Fibroblast of lung (primary cell): ENCODE measurements at regions not wholly inside any gene's neighbourhood (a gene's known extent, or its start where the extent isn't known, plus 50 kb on each side); places are given as distances from the start of the nearest gene placed in this dataset.
"Not testable (repeated sequence)": the region's sequence is repeated elsewhere in the genome, so short reads cannot be mapped to it uniquely, and the experiment has no call there.

Source experiments
- DNase-seq, 2 donors: peaks; one replicate each; pipeline versions ENCODE4 v3.0.0 to v3.0.0-alpha.2; 2010; ENCODE audit warnings: low read depth in 2 of 2
- H2AFZ ChIP-seq: 2 replicates; pipeline ENCODE4 v1.5.1; 2012; ENCODE audit warnings: low read length, control low read depth, inconsistent platforms
- H3K27ac ChIP-seq: 2 replicates; pipeline ENCODE4 v1.5.1; 2011; ENCODE audit warnings: low read length, control low read depth; ENCODE audit not compliant: insufficient read depth
- H3K27me3 ChIP-seq: 2 replicates; pipeline ENCODE4 v1.5.1; 2011; ENCODE audit warnings: mild to moderate bottlenecking, low read length; ENCODE audit not compliant: control insufficient read depth, insufficient read depth
- H3K36me3 ChIP-seq: 2 replicates; pipeline ENCODE4 v1.5.1; 2011; ENCODE audit warnings: low read length; ENCODE audit not compliant: control insufficient read depth, insufficient read depth
- H3K4me1 ChIP-seq: 2 replicates; pipeline ENCODE4 v1.5.1; 2011; ENCODE audit warnings: low read length; ENCODE audit not compliant: control insufficient read depth, insufficient read depth; ENCODE audit errors: extremely low read depth
- H3K4me2 ChIP-seq: 2 replicates; pipeline ENCODE4 v1.5.1; 2011; ENCODE audit warnings: low read length, control low read depth; ENCODE audit not compliant: insufficient read depth; ENCODE audit errors: extremely low read depth
- H3K4me3 ChIP-seq, 4 experiments: fragments of 200-600 bp in 1 of 4; sonication (generic) in 1 of 4; replicated peaks in 1 of 4; 2 replicates each; pipeline ENCODE4 v1.5.1; 2011 to 2016; ENCODE audit warnings: low read length in 4 of 4, low read depth in 3 of 4, mild to moderate bottlenecking in 3 of 4, control low read depth in 2 of 4, inconsistent platforms in 1 of 4, mixed read lengths in 1 of 4; ENCODE audit not compliant: insufficient read depth in 1 of 4; ENCODE audit errors: control extremely low read depth in 1 of 4
- H3K79me2 ChIP-seq: 2 replicates; pipeline ENCODE4 v1.5.1; 2012; ENCODE audit warnings: mild to moderate bottlenecking, low read length, inconsistent platforms; ENCODE audit not compliant: control insufficient read depth, insufficient read depth
- H3K9ac ChIP-seq: 2 replicates; pipeline ENCODE4 v1.5.1; 2011; ENCODE audit warnings: mild to moderate bottlenecking, low read length, control low read depth; ENCODE audit not compliant: insufficient read depth
- H3K9me3 ChIP-seq: 2 replicates; pipeline ENCODE4 v1.5.1; 2012; ENCODE audit warnings: low read depth, low read length; ENCODE audit not compliant: control insufficient read depth, insufficient read depth
- H4K20me1 ChIP-seq: 2 replicates; pipeline ENCODE4 v1.5.1; 2011; ENCODE audit warnings: low read length; ENCODE audit not compliant: control insufficient read depth, insufficient read depth; ENCODE audit errors: extremely low read depth
- CTCF ChIP-seq, 2 donors: IDR thresholded peaks in 1 of 2; conservative IDR thresholded peaks in 1 of 2; 1 replicate in 1 of 2; 2 replicates in 1 of 2; pipeline ENCODE4 v1.5.1; 2011 to 2012; ENCODE audit warnings: low read length in 2 of 2, control low read depth in 1 of 2, inconsistent platforms in 1 of 2, low read depth in 1 of 2, mild to moderate bottlenecking in 1 of 2
- EZH2 ChIP-seq: IDR thresholded peaks from 2 replicates; pipeline ENCODE4 v1.5.1; 2012; ENCODE audit warnings: low read length, control low read depth, mild to moderate bottlenecking; ENCODE audit errors: missing control alignments

DNA sequence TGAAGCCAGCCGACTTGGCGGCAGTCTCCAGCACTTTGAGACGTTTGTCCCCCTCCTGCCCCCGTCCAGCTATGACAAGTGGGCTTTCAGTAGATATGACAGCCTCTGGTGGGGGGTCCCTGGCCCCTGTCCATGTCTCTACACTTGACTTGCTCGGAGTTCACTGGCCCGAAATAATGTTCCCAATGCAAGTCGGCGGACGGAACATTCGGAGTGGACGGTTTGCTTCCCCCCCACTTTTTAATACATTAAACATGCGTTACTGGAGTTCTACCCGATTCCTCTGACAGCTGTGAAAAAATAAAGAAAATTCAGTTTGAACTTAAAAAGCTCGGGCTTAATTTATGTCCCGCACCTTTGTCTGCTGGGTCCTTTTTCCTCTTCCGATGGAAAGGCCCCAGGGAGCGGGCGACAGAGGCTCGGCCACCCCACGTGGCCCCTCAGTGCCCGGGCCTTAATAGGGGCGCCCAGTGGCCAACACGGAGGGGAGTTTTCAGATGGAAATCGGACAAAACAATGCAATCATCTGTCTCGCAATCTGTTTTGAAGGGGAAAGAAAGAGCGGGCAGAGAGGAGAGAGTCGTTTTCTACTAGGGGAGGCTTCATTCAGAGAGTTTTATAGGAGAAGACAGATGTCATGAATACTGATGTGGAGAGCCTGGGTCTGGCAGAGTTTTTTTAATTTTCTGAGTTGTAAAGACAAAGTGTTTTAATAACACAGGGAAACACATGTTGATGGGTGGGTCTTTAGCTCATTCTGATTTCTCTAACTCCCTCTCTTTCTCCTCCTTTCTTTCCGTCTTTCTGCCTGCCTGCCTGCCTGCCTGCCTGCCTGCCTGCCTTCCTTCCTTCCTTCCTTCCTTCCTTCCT, 50.2 kb downstream of the SMIM38 start:
- Histone ChIP-seq H3K4me2 (no peak overlapping the region), H4K20me1 (no peaks in the 10 kb centered on the region), H3K27ac (no peak overlapping the region), H3K4me3 (no peak overlapping the region), H3K9me3 (no peaks in the 10 kb centered on the region), H2AFZ (no peak overlapping the region), H3K4me1 (no peaks in the 10 kb centered on the region), H3K9ac (no peak overlapping the region), H3K79me2 (no peaks in the 10 kb centered on the region), H3K27me3 (peaks cover 5% of the 10 kb centered on the region), H3K36me3 (no peaks in the 10 kb centered on the region)
- DNase-seq: no peak
- TF ChIP-seq EZH2 (no peak), CTCF (conservative IDR thresholded peaks at IDR 0.05 in 1 of 2, IDR thresholded peaks at IDR 0.05 in 1 of 2; ENCODE audit: low read depth in 1 of 2, low read length in 2 of 2) (no peak)

DNA sequence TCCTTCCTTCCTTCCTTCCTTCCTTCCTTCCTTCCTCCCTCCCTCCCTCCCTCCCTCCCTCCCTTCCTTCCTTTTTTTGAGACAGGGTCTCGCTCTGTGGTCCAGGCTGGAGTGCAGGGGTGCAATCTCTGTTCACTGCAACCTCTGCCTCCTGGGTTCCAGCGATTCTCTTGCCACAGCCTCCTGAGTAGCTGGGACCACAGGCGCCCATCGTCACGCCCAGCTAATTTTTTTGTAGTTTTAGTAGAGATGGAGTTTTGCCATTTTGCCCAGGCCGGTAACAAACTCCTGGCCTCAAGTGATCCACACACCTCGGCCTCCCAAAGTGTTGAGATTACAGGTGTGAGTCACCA, 50.9 kb downstream of the SMIM38 start:
- not testable (repeated sequence) for H3K4me2 ChIP-seq, H3K27ac ChIP-seq, H3K36me3 ChIP-seq

GRCh38 chr11:69207165-69207889, 51.6 kb downstream of the SMIM38 start:
- no peak overlapping the region for H3K4me3 ChIP-seq

More for the DNA sequence above, 50.9 kb downstream of the SMIM38 start:
- DNase-seq, H3K4me3 ChIP-seq, H3K4me1 ChIP-seq, H3K9me3 ChIP-seq, H4K20me1 ChIP-seq, H3K79me2 ChIP-seq, H2AFZ ChIP-seq, H3K27me3 ChIP-seq, H3K9ac ChIP-seq: not testable (repeated sequence)

More at GRCh38 chr11:69207165-69207889, 51.6 kb downstream of the SMIM38 start:
- Histone ChIP-seq H3K36me3 (no peaks in the 10 kb centered on the region), H3K27me3 (peaks cover 5% of the 10 kb centered on the region), H3K4me2 (no peak overlapping the region), H3K4me1 (no peaks in the 10 kb centered on the region), H4K20me1 (no peaks in the 10 kb centered on the region), H3K27ac (no peak overlapping the region), H3K79me2 (no peaks in the 10 kb centered on the region), H3K9me3 (no peaks in the 10 kb centered on the region), H3K9ac (no peak overlapping the region), H2AFZ (no peak overlapping the region)
- DNase-seq: no peak
- TF ChIP-seq EZH2 (no peak), CTCF (conservative IDR thresholded peaks at IDR 0.05 in 1 of 2, IDR thresholded peaks at IDR 0.05 in 1 of 2; ENCODE audit: low read depth in 1 of 2, low read length in 2 of 2) (no peak)
